Breast epithelium (tissue), 3 donors: ENCODE measurements at regions not wholly inside any gene's neighbourhood (a gene's known extent, or its start where the extent isn't known, plus 50 kb on each side); places are given as distances from the start of the nearest gene placed in this dataset.

Experiments
- CTCF ChIP-seq, 3 donors: fragments of 450-650 bp; IDR thresholded peaks; one replicate each; pipeline ENCODE4 v1.5.1; 2016 to 2017; ENCODE audit warnings: antibody characterized with exemption in 3 of 3, mild to moderate bottlenecking in 3 of 3, moderate library complexity in 3 of 3
- POLR2A ChIP-seq: fragments of 450-650 bp; IDR thresholded peaks from one replicate; pipeline ENCODE4 v1.6.1; 2016; ENCODE audit warnings: antibody characterized with exemption, mild to moderate bottlenecking, moderate library complexity
- POLR2AphosphoS5 ChIP-seq, 3 donors: sonication (generic); formaldehyde crosslinking; IDR thresholded peaks; one replicate each; pipeline ENCODE4 v1.6.1; 2017; ENCODE audit warnings: antibody characterized with exemption in 3 of 3

GRCh38 chr2:163417596-163418337 lies 318.0 kb downstream of the FIGN start:
- TF ChIP-seq CTCF (IDR thresholded peaks at IDR 0.05) (no peak), POLR2A (no peak), POLR2AphosphoS5 (IDR thresholded peaks at IDR 0.05) (no peak)
